IMR-90 (cell line): ENCODE measurements at regions not wholly inside any gene's neighbourhood (a gene's known extent, or its start where the extent isn't known, plus 50 kb on each side); places are given as distances from the start of the nearest gene placed in this dataset.

Experiments
- ATAC-seq: fragments of 200-7000 bp; cut with Tn5 transposase; 2 replicates; pipeline ENCODE4 v1.9.1; 2020; ENCODE audit warnings: low read depth, mild to moderate bottlenecking, moderate library complexity
- BruUV-seq: library from RNA; stranded (reverse); fragments of 400-500 nt; replicated peaks from 2 replicates; lab custom pipeline; 2021; lab: Mats Ljungman, UMichigan
- CTCF ChIA-PET: fragments of 300-600 bp; formaldehyde crosslinking; extraction: SDS; loops from one replicate; lab custom pipeline; 2021; ENCODE audit warnings: antibody characterized with exemption; lab: Yijun Ruan, JAX
- POLR2A ChIA-PET: fragments of 300-600 bp; sonication (Branson Sonifier 250); formaldehyde crosslinking; loops from one replicate; lab custom pipeline; 2022; ENCODE audit warnings: antibody characterized with exemption; ENCODE audit not compliant: unreplicated experiment; lab: Charles Lee
- DNase-seq: peaks from one replicate; pipeline ENCODE4 v3.0.0; 2013
- H2AFZ ChIP-seq: replicated peaks from 2 replicates; pipeline ENCODE3; 2013; ENCODE audit warnings: low read length, mild to moderate bottlenecking; ENCODE audit not compliant: poor library complexity
- H2AK5ac ChIP-seq: 2 replicates; pipeline ENCODE4 v1.6.1; 2013; ENCODE audit warnings: low read depth, low read length, inconsistent platforms
- H2AK9ac ChIP-seq: replicated peaks from 2 replicates; pipeline ENCODE3; 2013; ENCODE audit warnings: mild to moderate bottlenecking, low read depth, low read length, moderate library complexity; ENCODE audit not compliant: poor library complexity
- H2BK120ac ChIP-seq: 2 replicates; pipeline ENCODE4 v1.6.1; 2013; ENCODE audit warnings: low read depth, low read length, inconsistent platforms
- H2BK15ac ChIP-seq: 3 replicates; pipeline ENCODE4 v1.6.1; 2013; ENCODE audit warnings: low read depth, low read length, inconsistent platforms
- H2BK20ac ChIP-seq: 2 replicates; pipeline ENCODE4 v1.6.1; 2013; ENCODE audit warnings: low read depth, mild to moderate bottlenecking, inconsistent platforms, low read length, moderate library complexity
- H2BK5ac ChIP-seq: 2 replicates; pipeline ENCODE4 v1.6.1; 2013; ENCODE audit warnings: mild to moderate bottlenecking, low read depth, low read length, inconsistent platforms; ENCODE audit not compliant: poor library complexity, severe bottlenecking
- H3K14ac ChIP-seq: replicated peaks from 2 replicates; pipeline ENCODE4 v1.6.1; 2013; ENCODE audit warnings: low read depth, low read length, inconsistent platforms
- H3K18ac ChIP-seq: 2 replicates; pipeline ENCODE4 v1.6.1; 2013; ENCODE audit warnings: low read depth, low read length, control low read depth
- H3K23ac ChIP-seq: 2 replicates; pipeline ENCODE4 v1.6.1; 2013; ENCODE audit warnings: low read depth, low read length, inconsistent platforms
- H3K27ac ChIP-seq: 2 replicates; pipeline ENCODE4 v1.5.1; 2013; ENCODE audit warnings: mild to moderate bottlenecking, control low read depth, low read length; ENCODE audit not compliant: insufficient read depth
- H3K27me3 ChIP-seq: 2 replicates; pipeline ENCODE4 v1.6.1; 2013; ENCODE audit warnings: low read length; ENCODE audit not compliant: control insufficient read depth, insufficient read depth
- H3K36me3 ChIP-seq: 2 replicates; pipeline ENCODE4 v1.6.1; 2013; ENCODE audit warnings: low read length, mixed read lengths; ENCODE audit not compliant: control insufficient read depth, insufficient read depth
- H3K4ac ChIP-seq: 2 replicates; pipeline ENCODE4 v1.6.1; 2013; ENCODE audit warnings: low read depth, low read length, inconsistent platforms
- H3K4me1 ChIP-seq: 2 replicates; pipeline ENCODE4 v1.6.1; 2013; ENCODE audit warnings: low read length, mixed read lengths; ENCODE audit not compliant: control insufficient read depth, insufficient read depth
- H3K4me2 ChIP-seq: 2 replicates; pipeline ENCODE4 v1.6.1; 2013; ENCODE audit warnings: low read depth, mild to moderate bottlenecking, control low read depth, low read length, moderate library complexity
- H3K4me3 ChIP-seq: 2 replicates; pipeline ENCODE4 v1.5.1; 2013; ENCODE audit warnings: low read depth, mild to moderate bottlenecking, control low read depth, low read length, moderate library complexity; ENCODE audit not compliant: insufficient read depth
- H3K56ac ChIP-seq: 2 replicates; pipeline ENCODE4 v1.6.1; 2013; ENCODE audit warnings: low read length, inconsistent platforms; ENCODE audit not compliant: insufficient read depth; ENCODE audit errors: extremely low read depth
- H3K79me1 ChIP-seq, 2 experiments: 2 replicates each; pipeline ENCODE4 v1.6.1; 2013; ENCODE audit warnings: low read length in 2 of 2, inconsistent platforms in 1 of 2, low read depth in 1 of 2
- H3K9ac ChIP-seq: 2 replicates; pipeline ENCODE4 v1.6.1; 2013; ENCODE audit warnings: low read depth, low read length, control low read depth
- H3K9me1 ChIP-seq: 2 replicates; pipeline ENCODE4 v1.6.1; 2013; ENCODE audit warnings: low read length, inconsistent platforms; ENCODE audit not compliant: insufficient read depth
- H3K9me3 ChIP-seq: 2 replicates; pipeline ENCODE4 v1.6.1; 2013; ENCODE audit warnings: low read length; ENCODE audit not compliant: control insufficient read depth, insufficient read depth
- H4K20me1 ChIP-seq: 2 replicates; pipeline ENCODE4 v1.6.1; 2013; ENCODE audit warnings: low read length, inconsistent platforms; ENCODE audit not compliant: insufficient read depth
- H4K5ac ChIP-seq: 2 replicates; pipeline ENCODE4 v1.6.1; 2013; ENCODE audit warnings: mild to moderate bottlenecking, low read depth, low read length, control low read depth
- H4K8ac ChIP-seq, 2 experiments: 2 replicates each; pipeline ENCODE4 v1.6.1; 2013; ENCODE audit warnings: low read depth in 2 of 2, low read length in 2 of 2, control low read depth in 1 of 2, inconsistent platforms in 1 of 2
- H4K91ac ChIP-seq: 2 replicates; pipeline ENCODE4 v1.6.1; 2013; ENCODE audit warnings: low read depth, low read length, inconsistent platforms; ENCODE audit not compliant: insufficient read depth
- BHLHE40 ChIP-seq: fragments of 150-350 bp; IDR thresholded peaks from 2 replicates; pipeline ENCODE4 v1.6.1; 2016; ENCODE audit warnings: mild to moderate bottlenecking, low read depth, low read length
- CEBPB ChIP-seq: IDR thresholded peaks from 2 replicates; pipeline ENCODE4 v1.6.1; 2012; ENCODE audit warnings: low read depth, low read length, improper control_type of control experiment
- CHD1 ChIP-seq: IDR thresholded peaks from 2 replicates; pipeline ENCODE4 v1.6.1; 2012; ENCODE audit warnings: low read depth, low read length, improper control_type of control experiment
- FOS ChIP-seq: fragments of 150-350 bp; IDR thresholded peaks from 2 replicates; pipeline ENCODE4 v1.6.1; 2016; ENCODE audit warnings: low read depth, low read length
- MAFK ChIP-seq: IDR thresholded peaks from 2 replicates; pipeline ENCODE4 v1.6.1; 2012; ENCODE audit warnings: low read depth, low read length, improper control_type of control experiment
- MAZ ChIP-seq: IDR thresholded peaks from 2 replicates; pipeline ENCODE4 v1.6.1; 2012; ENCODE audit warnings: low read depth, mild to moderate bottlenecking, low read length, improper control_type of control experiment, moderate library complexity, borderline replicate concordance
- MXI1 ChIP-seq: IDR thresholded peaks from 2 replicates; pipeline ENCODE4 v1.6.1; 2012; ENCODE audit warnings: low read depth, mild to moderate bottlenecking, low read length, moderate library complexity, borderline replicate concordance
- NFE2L2 ChIP-seq: fragments of 150-350 bp; IDR thresholded peaks from 2 replicates; pipeline ENCODE4 v1.6.1; 2016; ENCODE audit warnings: low read depth, mild to moderate bottlenecking, low read length
- POLR2A ChIP-seq: IDR thresholded peaks from 2 replicates; pipeline ENCODE4 v1.6.1; 2012; ENCODE audit warnings: mild to moderate bottlenecking, low read depth, low read length
- RAD21 ChIP-seq: IDR thresholded peaks from 2 replicates; pipeline ENCODE4 v1.6.1; 2012; ENCODE audit warnings: low read length, improper control_type of control experiment
- RCOR1 ChIP-seq: IDR thresholded peaks from 2 replicates; pipeline ENCODE4 v1.6.1; 2012; ENCODE audit warnings: mild to moderate bottlenecking, low read length, improper control_type of control experiment; ENCODE audit not compliant: insufficient replicate concordance
- RFX5 ChIP-seq: IDR thresholded peaks from 2 replicates; pipeline ENCODE4 v1.8.0; 2012; ENCODE audit warnings: low read depth, mild to moderate bottlenecking, low read length, moderate library complexity
- SMC3 ChIP-seq: fragments of 150-350 bp; IDR thresholded peaks from 2 replicates; pipeline ENCODE4 v1.6.1; 2016; ENCODE audit warnings: low read depth, mild to moderate bottlenecking, antibody characterized with exemption, low read length, moderate library complexity
- WGBS, 2 experiments: methylation state at CpG; one replicate each; pipeline versions ENCODE4 v1.1.5 to v1.1.7; 2013; ENCODE audit warnings: missing lambda C conversion rate in 2 of 2; ENCODE audit not compliant: insufficient read length in 1 of 2; ENCODE audit errors: extremely low coverage in 2 of 2; 5-methylcytosine and 5-hydroxymethylcytosine counted together
- dilution Hi-C: fragments of 300-500 bp; cut with HindIII; formaldehyde crosslinking; loops from one replicate; pipeline ENCODE4 v1.14.3; 2018; ENCODE audit warnings: low sequenced_read_pairs; ENCODE audit not compliant: unreplicated experiment
- in situ Hi-C: fragments of 300-500 bp; cut with MboI; formaldehyde crosslinking; loops from 3 replicates; pipeline ENCODE4 v1.14.3; 2019; ENCODE audit warnings: low sequenced_read_pairs, inconsistent platforms, mixed read lengths
- intact Hi-C: fragments of 100-400 bp; cut with micrococcal nuclease; formaldehyde crosslinking; loops from 2 replicates; pipeline ENCODE4 v1.10.0; 2022
- TF ChIP-seq, protein P1 (sequence below): fragments of 150-350 bp; IDR thresholded peaks from 2 replicates; pipeline ENCODE4 v1.6.1; 2017; ENCODE audit warnings: mild to moderate bottlenecking, antibody characterized with exemption, low read length, low read depth
- TF ChIP-seq, protein P2 (sequence below): fragments of 150-350 bp; IDR thresholded peaks from 2 replicates; pipeline ENCODE4 v1.6.1; 2016; ENCODE audit warnings: low read depth, mild to moderate bottlenecking, low read length, moderate library complexity, borderline replicate concordance
- TF ChIP-seq, protein P3 (sequence below): conservative IDR thresholded peaks from 2 replicates; pipeline ENCODE4 v1.5.1; 2012; ENCODE audit warnings: mild to moderate bottlenecking, low read depth, low read length, improper control_type of control experiment

DNA sequence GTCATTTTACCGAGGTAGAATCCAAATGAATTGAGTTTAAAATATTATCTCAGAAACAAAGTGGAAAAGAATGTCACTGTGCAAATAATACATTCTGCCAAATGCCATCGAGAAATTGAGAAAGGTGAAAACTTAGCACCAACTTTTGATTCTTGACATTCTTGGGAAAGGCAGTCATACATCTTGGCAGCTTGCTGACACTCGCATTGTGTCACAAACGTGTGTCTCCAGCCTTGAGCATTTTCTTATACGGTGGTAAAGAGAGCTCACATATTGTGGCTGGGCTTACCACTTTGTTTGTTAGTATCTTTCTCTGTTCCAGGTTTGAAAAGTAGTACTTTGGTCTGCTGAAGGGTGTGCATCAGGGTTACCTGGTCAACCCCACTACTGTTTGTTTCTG lies 1456.1 kb downstream of the BRINP3 start:
- Histone ChIP-seq H3K4me3 (no peak overlapping the region), H2BK15ac (no peak overlapping the region), H3K4ac (no peak overlapping the region), H3K79me1 (no peaks in the 10 kb centered on the region), H2BK120ac (no peak overlapping the region), H3K9me1 (no peaks in the 10 kb centered on the region), H3K27me3 (no peaks in the 10 kb centered on the region), H4K5ac (no peak overlapping the region), H3K23ac (no peak overlapping the region), H4K8ac (no peak overlapping the region), H4K20me1 (no peaks in the 10 kb centered on the region), H4K91ac (no peak overlapping the region), H3K9ac (no peak overlapping the region), H3K36me3 (no peaks in the 10 kb centered on the region), H2BK20ac (no peak overlapping the region), H3K18ac (no peak overlapping the region), H3K9me3 (no peaks in the 10 kb centered on the region), H2AK9ac (no peak overlapping the region), H2BK5ac (no peak overlapping the region), H3K27ac (no peak overlapping the region), H2AK5ac (no peak overlapping the region), H3K56ac (no peak overlapping the region), H3K4me2 (no peak overlapping the region), H2AFZ (no peak overlapping the region), H3K4me1 (no peaks in the 10 kb centered on the region), H3K14ac (no peak overlapping the region)
- dilution Hi-C loops = no loop called here
- DNase-seq (no peak), ATAC-seq (no peak)
- ChIA-PET POLR2A (no interaction called here), CTCF (no interaction called here)
- no TSS peak for BruUV-seq
- in situ Hi-C loops = no loop called here
- intact Hi-C loops = no loop called here
- TF ChIP-seq NFE2L2 = no peak
- TF ChIP-seq MXI1 = no peak
- no peak for TF ChIP-seq CEBPB
- no peak for TF ChIP-seq RCOR1
- no peak for TF ChIP-seq RFX5
- no peak for TF ChIP-seq POLR2A
- no peak for TF ChIP-seq CHD1
- no peak for TF ChIP-seq SMC3
- TF ChIP-seq, protein P1, sequence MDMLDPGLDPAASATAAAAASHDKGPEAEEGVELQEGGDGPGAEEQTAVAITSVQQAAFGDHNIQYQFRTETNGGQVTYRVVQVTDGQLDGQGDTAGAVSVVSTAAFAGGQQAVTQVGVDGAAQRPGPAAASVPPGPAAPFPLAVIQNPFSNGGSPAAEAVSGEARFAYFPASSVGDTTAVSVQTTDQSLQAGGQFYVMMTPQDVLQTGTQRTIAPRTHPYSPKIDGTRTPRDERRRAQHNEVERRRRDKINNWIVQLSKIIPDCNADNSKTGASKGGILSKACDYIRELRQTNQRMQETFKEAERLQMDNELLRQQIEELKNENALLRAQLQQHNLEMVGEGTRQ = no peak
- TF ChIP-seq, protein P2, sequence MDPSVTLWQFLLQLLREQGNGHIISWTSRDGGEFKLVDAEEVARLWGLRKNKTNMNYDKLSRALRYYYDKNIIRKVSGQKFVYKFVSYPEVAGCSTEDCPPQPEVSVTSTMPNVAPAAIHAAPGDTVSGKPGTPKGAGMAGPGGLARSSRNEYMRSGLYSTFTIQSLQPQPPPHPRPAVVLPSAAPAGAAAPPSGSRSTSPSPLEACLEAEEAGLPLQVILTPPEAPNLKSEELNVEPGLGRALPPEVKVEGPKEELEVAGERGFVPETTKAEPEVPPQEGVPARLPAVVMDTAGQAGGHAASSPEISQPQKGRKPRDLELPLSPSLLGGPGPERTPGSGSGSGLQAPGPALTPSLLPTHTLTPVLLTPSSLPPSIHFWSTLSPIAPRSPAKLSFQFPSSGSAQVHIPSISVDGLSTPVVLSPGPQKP = no peak
- no peak for TF ChIP-seq FOS
- no peak for TF ChIP-seq BHLHE40
- TF ChIP-seq, protein P3, sequence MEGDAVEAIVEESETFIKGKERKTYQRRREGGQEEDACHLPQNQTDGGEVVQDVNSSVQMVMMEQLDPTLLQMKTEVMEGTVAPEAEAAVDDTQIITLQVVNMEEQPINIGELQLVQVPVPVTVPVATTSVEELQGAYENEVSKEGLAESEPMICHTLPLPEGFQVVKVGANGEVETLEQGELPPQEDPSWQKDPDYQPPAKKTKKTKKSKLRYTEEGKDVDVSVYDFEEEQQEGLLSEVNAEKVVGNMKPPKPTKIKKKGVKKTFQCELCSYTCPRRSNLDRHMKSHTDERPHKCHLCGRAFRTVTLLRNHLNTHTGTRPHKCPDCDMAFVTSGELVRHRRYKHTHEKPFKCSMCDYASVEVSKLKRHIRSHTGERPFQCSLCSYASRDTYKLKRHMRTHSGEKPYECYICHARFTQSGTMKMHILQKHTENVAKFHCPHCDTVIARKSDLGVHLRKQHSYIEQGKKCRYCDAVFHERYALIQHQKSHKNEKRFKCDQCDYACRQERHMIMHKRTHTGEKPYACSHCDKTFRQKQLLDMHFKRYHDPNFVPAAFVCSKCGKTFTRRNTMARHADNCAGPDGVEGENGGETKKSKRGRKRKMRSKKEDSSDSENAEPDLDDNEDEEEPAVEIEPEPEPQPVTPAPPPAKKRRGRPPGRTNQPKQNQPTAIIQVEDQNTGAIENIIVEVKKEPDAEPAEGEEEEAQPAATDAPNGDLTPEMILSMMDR = no peak
- TF ChIP-seq RAD21 = no peak
- TF ChIP-seq MAZ = no peak
- TF ChIP-seq MAFK = no peak
- 33% methylated on average over 1 of the region's 5 CpGs; no CpG with 5 or more reads in 1 of the 2 experiments for WGBS, 2 experiments
